ENCODE measurements at regions not wholly inside any gene's neighbourhood (a gene's known extent, or its start where the extent isn't known, plus 50 kb on each side); places are given as distances from the start of the nearest gene placed in this dataset.

GRCh38 chr3:89867286-89867685 lies 759.9 kb downstream of the EPHA3 start:
- no peak overlapping the region for H3K4me3 ChIP-seq (ENCODE audit: extremely low read depth in 1 of 4, insufficient read depth in 2 of 4, low read depth in 3 of 4, low read length in 4 of 4)
- H4K5ac ChIP-seq (ENCODE audit: insufficient read length, low read depth, low read length): no peak overlapping the region
- H3K4me2 ChIP-seq (ENCODE audit: insufficient read depth in 1 of 2, low read depth in 2 of 2, low read length in 2 of 2): no peak overlapping the region
- H3K27me3 ChIP-seq (replicated peaks in 1 of 4; ENCODE audit: control insufficient read depth in 3 of 4, extremely low read depth in 1 of 4, insufficient read depth in 3 of 4, low read length in 3 of 4): no peaks in the 10 kb centered on the region
- H3K27ac ChIP-seq (ENCODE audit: low read depth, low read length): no peak overlapping the region
- CTCF ChIA-PET (ENCODE audit: partially characterized antibody): no interaction called here
- H3K79me1 ChIP-seq (ENCODE audit: low read depth, low read length): no peaks in the 10 kb centered on the region
- H4K20me1 ChIP-seq (replicated peaks in 1 of 2; ENCODE audit: control insufficient read depth in 1 of 2, insufficient read depth in 2 of 2, low read length in 2 of 2): no peaks in the 10 kb centered on the region
- H4K8ac ChIP-seq (ENCODE audit: extremely low read depth, insufficient read depth, low read length): no peak overlapping the region
- DNase-seq (ENCODE audit: low read depth in 1 of 2, low spot score in 2 of 2) (no peak), FAIRE-seq (no peak)
- H4K91ac ChIP-seq (replicated peaks; ENCODE audit: insufficient read length, low read length): no peak overlapping the region
- TF ChIP-seq SP4 (IDR thresholded peaks at IDR 0.05; ENCODE audit: low read length) (no peak), MAFK (IDR thresholded peaks at IDR 0.05; ENCODE audit: low read depth, low read length) (0 out of 2 replicates have a peak, but pooled peaks have one; percentile 18), GABPA (IDR thresholded peaks at IDR 0.05; ENCODE audit: borderline replicate concordance, insufficient read depth, low read length) (no peak)
- no peak overlapping the region for H2BK120ac ChIP-seq (replicated peaks; ENCODE audit: low read depth, low read length)
- H3K4ac ChIP-seq (replicated peaks; ENCODE audit: insufficient read length, low read depth, low read length): no peak overlapping the region
- H2AFZ ChIP-seq (ENCODE audit: low read length): no peak overlapping the region
- H2BK5ac ChIP-seq (ENCODE audit: low read depth, low read length): no peak overlapping the region
- POLR2A ChIA-PET (ENCODE audit: partially characterized antibody): no interaction called here
- no peaks in the 10 kb centered on the region for H3K79me2 ChIP-seq (ENCODE audit: control insufficient read depth in 1 of 2, insufficient read depth in 2 of 2, low read length in 2 of 2)
- H3K23ac ChIP-seq (ENCODE audit: insufficient read length): no peak overlapping the region
- WGBS, 2 experiments (ENCODE audit: extremely low coverage in 1 of 2, insufficient coverage in 1 of 2, insufficient read length in 1 of 2, insufficient replicate concordance in 2 of 2, low coverage in 1 of 2, low lambda C conversion rate in 2 of 2, missing lambda C conversion rate in 1 of 2): 92% methylated on average over 1 of the region's 1 CpG; no CpG with 5 or more reads in 1 of the 2 experiments
- no peak overlapping the region for H3K9ac ChIP-seq (replicated peaks in 1 of 4; ENCODE audit: extremely low read depth in 1 of 4, low read depth in 3 of 4, low read length in 3 of 4)
- H2AK5ac ChIP-seq (ENCODE audit: low read depth, low read length): no peak overlapping the region
- H2BK12ac ChIP-seq (ENCODE audit: low read depth, low read length): no peak overlapping the region
- no peaks in the 10 kb centered on the region for H3K36me3 ChIP-seq (ENCODE audit: control insufficient read depth in 2 of 4, insufficient read depth in 4 of 4, low read length in 3 of 4)
- no peak overlapping the region for H2BK20ac ChIP-seq (ENCODE audit: low read length)
- H3K18ac ChIP-seq (ENCODE audit: extremely low read depth, low read length): no peak overlapping the region
- no peaks in the 10 kb centered on the region for H3K4me1 ChIP-seq (replicated peaks in 1 of 4; ENCODE audit: control insufficient read depth in 3 of 4, insufficient read depth in 4 of 4, low read length in 3 of 4)
- H3K14ac ChIP-seq (ENCODE audit: insufficient read length): no peak overlapping the region
- no peaks in the 10 kb centered on the region for H3K23me2 ChIP-seq (ENCODE audit: low read depth, low read length)
- H2BK15ac ChIP-seq (ENCODE audit: low read length): no peak overlapping the region
- no peaks in the 10 kb centered on the region for H3K9me3 ChIP-seq (ENCODE audit: insufficient read depth in 2 of 2, low read depth in 1 of 2, low read length in 1 of 2)
- no peak overlapping the region for H3K56ac ChIP-seq (replicated peaks; ENCODE audit: insufficient read length, low read depth, low read length)

All from H1 (cell line).